Fibroblast of lung (primary cell): ENCODE measurements at regions not wholly inside any gene's neighbourhood (a gene's known extent, or its start where the extent isn't known, plus 50 kb on each side); places are given as distances from the start of the nearest gene placed in this dataset.

Experiments used
- DNase-seq, 2 donors: peaks; one replicate each; pipeline versions ENCODE4 v3.0.0 to v3.0.0-alpha.2; 2010; ENCODE audit warnings: low read depth in 2 of 2
- H2AFZ ChIP-seq: 2 replicates; pipeline ENCODE4 v1.5.1; 2012; ENCODE audit warnings: low read length, control low read depth, inconsistent platforms
- H3K27ac ChIP-seq: 2 replicates; pipeline ENCODE4 v1.5.1; 2011; ENCODE audit warnings: low read length, control low read depth; ENCODE audit not compliant: insufficient read depth
- H3K27me3 ChIP-seq: 2 replicates; pipeline ENCODE4 v1.5.1; 2011; ENCODE audit warnings: mild to moderate bottlenecking, low read length; ENCODE audit not compliant: control insufficient read depth, insufficient read depth
- H3K36me3 ChIP-seq: 2 replicates; pipeline ENCODE4 v1.5.1; 2011; ENCODE audit warnings: low read length; ENCODE audit not compliant: control insufficient read depth, insufficient read depth
- H3K4me1 ChIP-seq: 2 replicates; pipeline ENCODE4 v1.5.1; 2011; ENCODE audit warnings: low read length; ENCODE audit not compliant: control insufficient read depth, insufficient read depth; ENCODE audit errors: extremely low read depth
- H3K4me2 ChIP-seq: 2 replicates; pipeline ENCODE4 v1.5.1; 2011; ENCODE audit warnings: low read length, control low read depth; ENCODE audit not compliant: insufficient read depth; ENCODE audit errors: extremely low read depth
- H3K4me3 ChIP-seq, 4 experiments: fragments of 200-600 bp in 1 of 4; sonication (generic) in 1 of 4; replicated peaks in 1 of 4; 2 replicates each; pipeline ENCODE4 v1.5.1; 2011 to 2016; ENCODE audit warnings: low read length in 4 of 4, low read depth in 3 of 4, mild to moderate bottlenecking in 3 of 4, control low read depth in 2 of 4, inconsistent platforms in 1 of 4, mixed read lengths in 1 of 4; ENCODE audit not compliant: insufficient read depth in 1 of 4; ENCODE audit errors: control extremely low read depth in 1 of 4
- H3K79me2 ChIP-seq: 2 replicates; pipeline ENCODE4 v1.5.1; 2012; ENCODE audit warnings: mild to moderate bottlenecking, low read length, inconsistent platforms; ENCODE audit not compliant: control insufficient read depth, insufficient read depth
- H3K9ac ChIP-seq: 2 replicates; pipeline ENCODE4 v1.5.1; 2011; ENCODE audit warnings: mild to moderate bottlenecking, low read length, control low read depth; ENCODE audit not compliant: insufficient read depth
- H3K9me3 ChIP-seq: 2 replicates; pipeline ENCODE4 v1.5.1; 2012; ENCODE audit warnings: low read depth, low read length; ENCODE audit not compliant: control insufficient read depth, insufficient read depth
- H4K20me1 ChIP-seq: 2 replicates; pipeline ENCODE4 v1.5.1; 2011; ENCODE audit warnings: low read length; ENCODE audit not compliant: control insufficient read depth, insufficient read depth; ENCODE audit errors: extremely low read depth
- EZH2 ChIP-seq: IDR thresholded peaks from 2 replicates; pipeline ENCODE4 v1.5.1; 2012; ENCODE audit warnings: low read length, control low read depth, mild to moderate bottlenecking; ENCODE audit errors: missing control alignments
- TF ChIP-seq, protein P1 (sequence below), 2 donors: IDR thresholded peaks in 1 of 2; conservative IDR thresholded peaks in 1 of 2; 1 replicate in 1 of 2; 2 replicates in 1 of 2; pipeline ENCODE4 v1.5.1; 2011 to 2012; ENCODE audit warnings: low read length in 2 of 2, control low read depth in 1 of 2, inconsistent platforms in 1 of 2, low read depth in 1 of 2, mild to moderate bottlenecking in 1 of 2

GRCh38 chr3:165549665-165550064 lies 287.6 kb downstream of the BCHE start:
- no peak for DNase-seq

GRCh38 chr3:165549037-165549436 lies 288.2 kb downstream of the BCHE start:
- no peak for DNase-seq
- no peak overlapping the region for H2AFZ ChIP-seq
- H3K9me3 ChIP-seq: no peaks in the 10 kb centered on the region
- no peaks in the 10 kb centered on the region for H3K27me3 ChIP-seq
- no peak overlapping the region for H3K27ac ChIP-seq
- TF ChIP-seq, protein P1, sequence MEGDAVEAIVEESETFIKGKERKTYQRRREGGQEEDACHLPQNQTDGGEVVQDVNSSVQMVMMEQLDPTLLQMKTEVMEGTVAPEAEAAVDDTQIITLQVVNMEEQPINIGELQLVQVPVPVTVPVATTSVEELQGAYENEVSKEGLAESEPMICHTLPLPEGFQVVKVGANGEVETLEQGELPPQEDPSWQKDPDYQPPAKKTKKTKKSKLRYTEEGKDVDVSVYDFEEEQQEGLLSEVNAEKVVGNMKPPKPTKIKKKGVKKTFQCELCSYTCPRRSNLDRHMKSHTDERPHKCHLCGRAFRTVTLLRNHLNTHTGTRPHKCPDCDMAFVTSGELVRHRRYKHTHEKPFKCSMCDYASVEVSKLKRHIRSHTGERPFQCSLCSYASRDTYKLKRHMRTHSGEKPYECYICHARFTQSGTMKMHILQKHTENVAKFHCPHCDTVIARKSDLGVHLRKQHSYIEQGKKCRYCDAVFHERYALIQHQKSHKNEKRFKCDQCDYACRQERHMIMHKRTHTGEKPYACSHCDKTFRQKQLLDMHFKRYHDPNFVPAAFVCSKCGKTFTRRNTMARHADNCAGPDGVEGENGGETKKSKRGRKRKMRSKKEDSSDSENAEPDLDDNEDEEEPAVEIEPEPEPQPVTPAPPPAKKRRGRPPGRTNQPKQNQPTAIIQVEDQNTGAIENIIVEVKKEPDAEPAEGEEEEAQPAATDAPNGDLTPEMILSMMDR (conservative IDR thresholded peaks at IDR 0.05 in 1 of 2, IDR thresholded peaks at IDR 0.05 in 1 of 2; ENCODE audit: low read depth in 1 of 2, low read length in 2 of 2): no peak
- no peak for TF ChIP-seq EZH2
- no peak overlapping the region for H3K4me3 ChIP-seq
- H3K36me3 ChIP-seq: no peaks in the 10 kb centered on the region
- H4K20me1 ChIP-seq: no peaks in the 10 kb centered on the region
- H3K4me1 ChIP-seq: no peaks in the 10 kb centered on the region
- H3K79me2 ChIP-seq: no peaks in the 10 kb centered on the region
- H3K9ac ChIP-seq: no peak overlapping the region
- no peak overlapping the region for H3K4me2 ChIP-seq

More at GRCh38 chr3:165549665-165550064, 287.6 kb downstream of the BCHE start:
- Histone ChIP-seq H3K9me3 (no peaks in the 10 kb centered on the region), H3K4me3 (no peak overlapping the region), H3K9ac (no peak overlapping the region), H3K4me2 (no peak overlapping the region), H3K36me3 (no peaks in the 10 kb centered on the region), H2AFZ (no peak overlapping the region), H3K79me2 (no peaks in the 10 kb centered on the region), H4K20me1 (no peaks in the 10 kb centered on the region), H3K27ac (no peak overlapping the region), H3K4me1 (no peaks in the 10 kb centered on the region), H3K27me3 (no peaks in the 10 kb centered on the region)
- no peak for TF ChIP-seq EZH2
- TF ChIP-seq, protein P1 (conservative IDR thresholded peaks at IDR 0.05 in 1 of 2, IDR thresholded peaks at IDR 0.05 in 1 of 2; ENCODE audit: low read depth in 1 of 2, low read length in 2 of 2): no peak

GRCh38 chr3:165545059-165545458 lies 292.2 kb downstream of the BCHE start:
- TF ChIP-seq, protein P1 (conservative IDR thresholded peaks at IDR 0.05 in 1 of 2, IDR thresholded peaks at IDR 0.05 in 1 of 2; ENCODE audit: low read depth in 1 of 2, low read length in 2 of 2): no peak
- TF ChIP-seq EZH2: no peak
- Histone ChIP-seq H3K4me2 (no peak overlapping the region), H4K20me1 (no peaks in the 10 kb centered on the region), H3K27me3 (no peaks in the 10 kb centered on the region), H3K9ac (no peak overlapping the region), H3K36me3 (no peaks in the 10 kb centered on the region), H3K4me3 (no peak overlapping the region), H3K4me1 (no peaks in the 10 kb centered on the region), H3K9me3 (no peaks in the 10 kb centered on the region), H3K27ac (no peak overlapping the region), H2AFZ (no peak overlapping the region), H3K79me2 (no peaks in the 10 kb centered on the region)
- DNase-seq: no peak
